ENCODE measurements at regions not wholly inside any gene's neighbourhood (a gene's known extent, or its start where the extent isn't known, plus 50 kb on each side); places are given as distances from the start of the nearest gene placed in this dataset.

GRCh38 chr3:104988496-104988895 is 378.2 kb upstream of the ALCAM start:
- no peak for DNase-seq (ENCODE audit: low read depth in 2 of 2)

- DNase-seq (ENCODE audit: low read depth in 2 of 2) = no peak
Measured at GRCh38 chr3:104989878-104990277, 376.8 kb upstream of the ALCAM start.

GRCh38 chr3:104990758-104991157 is 376.0 kb upstream of the ALCAM start:
- DNase-seq (ENCODE audit: low read depth in 2 of 2) = no peak

GRCh38 chr3:104992676-104993075 is 374.0 kb upstream of the ALCAM start:
- DNase-seq (ENCODE audit: low read depth in 2 of 2) = peak in 1 of 2 experiments; percentile 8

- no peak for DNase-seq (ENCODE audit: low read depth in 2 of 2)
Measured at GRCh38 chr3:105006164-105006563, 360.5 kb upstream of the ALCAM start.

GRCh38 chr3:105013657-105014056 is 353.1 kb upstream of the ALCAM start:
- DNase-seq (ENCODE audit: low read depth in 2 of 2) = no peak

GRCh38 chr3:105014631-105015030 is 352.1 kb upstream of the ALCAM start:
- no peak for DNase-seq (ENCODE audit: low read depth in 2 of 2)

- no peak for DNase-seq (ENCODE audit: low read depth in 2 of 2)
Measured at GRCh38 chr3:105022813-105023212, 343.9 kb upstream of the ALCAM start.

- no peak for DNase-seq (ENCODE audit: low read depth in 2 of 2)
Measured at GRCh38 chr3:105030211-105030610, 336.5 kb upstream of the ALCAM start.

- no peak for DNase-seq (ENCODE audit: low read depth in 2 of 2)
Measured at GRCh38 chr3:105032541-105032940, 334.2 kb upstream of the ALCAM start.

GRCh38 chr3:105033081-105033480 is 333.6 kb upstream of the ALCAM start:
- DNase-seq (ENCODE audit: low read depth in 2 of 2) = no peak

GRCh38 chr3:105039004-105039403 is 327.7 kb upstream of the ALCAM start:
- DNase-seq (ENCODE audit: low read depth in 2 of 2) = no peak

GRCh38 chr3:105040026-105040622 is 326.6 kb upstream of the ALCAM start:
- no peak for DNase-seq (ENCODE audit: low read depth in 2 of 2)

GRCh38 chr3:105042586-105042985 is 324.1 kb upstream of the ALCAM start:
- DNase-seq (ENCODE audit: low read depth in 2 of 2) = no peak

GRCh38 chr3:105051111-105051510 is 315.6 kb upstream of the ALCAM start:
- DNase-seq (ENCODE audit: low read depth in 2 of 2) = no peak

- DNase-seq (ENCODE audit: low read depth in 2 of 2) = no peak
Measured at GRCh38 chr3:105051972-105052371, 314.7 kb upstream of the ALCAM start.

- no peak for DNase-seq (ENCODE audit: low read depth in 2 of 2)
Measured at GRCh38 chr3:105062853-105063252, 303.9 kb upstream of the ALCAM start.

- no peak for DNase-seq (ENCODE audit: low read depth in 2 of 2)
Measured at GRCh38 chr3:105065895-105066839, 300.5 kb upstream of the ALCAM start.

- no peak for DNase-seq (ENCODE audit: low read depth in 2 of 2)
Measured at GRCh38 chr3:105067361-105067760, 299.3 kb upstream of the ALCAM start.

GRCh38 chr3:105077060-105077822 is 289.5 kb upstream of the ALCAM start:
- no peak for DNase-seq (ENCODE audit: low read depth in 2 of 2)

- DNase-seq (ENCODE audit: low read depth in 2 of 2) = no peak
Measured at GRCh38 chr3:105083945-105084344, 282.8 kb upstream of the ALCAM start.

- no peak for DNase-seq (ENCODE audit: low read depth in 2 of 2)
Measured at GRCh38 chr3:105085506-105085905, 281.2 kb upstream of the ALCAM start.
